Stimulated activated CD8-positive, alpha-beta memory T cell treated with anti-CD3 and anti-CD28 coated beads, Interleukin-12 subunit alpha, Interleukin-12 subunit beta, amount 100 ng/mL, for 24 hours (primary cell): ENCODE measurements at regions not wholly inside any gene's neighbourhood (a gene's known extent, or its start where the extent isn't known, plus 50 kb on each side); places are given as distances from the start of the nearest gene placed in this dataset.
"Not testable (repeated sequence)": the region's sequence is repeated elsewhere in the genome, so short reads cannot be mapped to it uniquely, and the experiment has no call there.

Experiments used
- DNase-seq: peaks from one replicate; pipeline ENCODE4 v3.0.0-alpha.2; 2020; ENCODE audit errors: extremely low read depth

DNA sequence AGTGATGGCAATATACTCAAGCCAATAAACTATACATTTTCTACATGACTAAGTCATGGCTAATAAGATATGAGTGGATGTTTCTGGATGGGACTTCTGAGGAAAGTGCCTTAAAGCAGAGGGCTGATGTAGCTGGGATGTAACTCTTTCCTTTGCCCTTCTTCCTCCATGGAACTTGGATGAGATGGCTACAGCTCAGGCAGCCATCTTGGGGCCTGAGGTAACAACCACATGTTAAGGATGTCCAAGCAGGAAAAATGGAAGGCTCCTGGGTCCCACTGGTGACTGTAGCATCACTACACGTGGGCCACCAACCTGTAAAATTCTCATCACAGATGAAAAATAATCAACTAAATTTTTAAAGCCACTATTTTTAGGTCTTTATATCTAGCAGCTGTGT, 54.4 kb upstream of the GRIP1 start:
- DNase-seq: no peak

- DNase-seq: no peak
These were observed 55.0 kb upstream of the GRIP1 start for GRCh38 chr12:66733839-66734238.

DNA sequence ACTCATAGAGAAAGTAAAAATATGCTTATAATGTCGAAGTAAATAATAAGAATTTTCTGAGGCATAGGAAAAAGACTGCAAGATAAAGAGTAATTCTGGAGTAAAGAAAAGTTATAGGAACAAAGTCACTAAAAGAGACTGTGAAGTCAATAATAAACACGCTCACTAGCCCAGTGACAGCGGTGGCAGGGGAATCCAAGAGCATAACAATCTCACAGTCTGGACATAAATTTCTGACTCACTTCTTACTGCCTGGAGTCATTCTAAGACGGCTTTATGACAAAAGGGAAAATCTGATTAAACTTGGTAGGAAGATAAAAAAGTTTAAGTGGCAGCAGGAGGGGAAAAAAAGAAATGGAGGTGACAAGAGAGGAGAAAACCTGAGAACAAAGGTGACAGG, 56.4 kb upstream of the GRIP1 start:
- DNase-seq: no peak

- no peak for DNase-seq
These were observed 58.1 kb upstream of the GRIP1 start for GRCh38 chr12:66736931-66737330.

DNA sequence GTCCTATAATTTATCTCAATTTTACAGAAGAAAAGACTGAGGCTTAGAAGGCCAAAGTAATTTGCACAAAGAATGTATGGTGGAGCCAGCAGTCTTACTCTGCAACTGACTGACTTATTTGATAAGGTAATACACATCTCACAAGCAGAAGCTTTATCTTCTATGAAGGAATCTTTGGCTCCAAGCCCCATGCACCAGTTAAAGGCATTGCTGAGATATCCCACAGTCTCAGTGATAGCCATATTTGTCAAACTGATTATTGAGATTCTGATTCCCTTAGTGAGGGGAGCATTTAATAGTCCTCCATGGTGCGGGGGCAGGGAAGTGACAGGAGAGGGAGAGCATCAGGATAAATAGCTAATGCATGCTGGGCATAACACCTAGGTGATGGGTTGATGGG, 60.4 kb upstream of the GRIP1 start:
- no peak for DNase-seq

- no peak for DNase-seq
These were observed 61.2 kb upstream of the GRIP1 start for GRCh38 chr12:66739940-66740651.

- DNase-seq: no peak
These were observed 61.9 kb upstream of the GRIP1 start for GRCh38 chr12:66740732-66741131.

DNA sequence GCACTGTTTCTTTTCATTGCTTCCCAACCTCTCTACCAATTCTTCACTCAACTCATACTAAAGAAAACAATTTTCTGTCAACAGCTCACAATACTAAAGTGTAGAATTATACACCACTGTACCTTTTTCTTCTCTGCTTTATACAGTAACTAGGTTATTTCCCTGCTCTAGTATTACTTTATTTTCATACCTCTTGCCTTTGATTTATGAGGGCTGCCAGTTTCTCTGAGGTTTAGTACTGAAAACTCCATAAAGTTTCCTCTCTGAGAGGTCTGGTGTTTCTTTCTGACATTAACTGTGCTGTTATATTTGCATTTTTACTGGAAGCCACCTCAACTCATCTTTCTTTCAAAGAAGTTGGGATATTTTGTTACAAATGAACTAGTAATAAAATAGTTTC, 63.0 kb upstream of the GRIP1 start:
- no peak for DNase-seq

GRCh38 chr12:66742508-66743367, 63.9 kb upstream of the GRIP1 start:
- no peak for DNase-seq

DNA sequence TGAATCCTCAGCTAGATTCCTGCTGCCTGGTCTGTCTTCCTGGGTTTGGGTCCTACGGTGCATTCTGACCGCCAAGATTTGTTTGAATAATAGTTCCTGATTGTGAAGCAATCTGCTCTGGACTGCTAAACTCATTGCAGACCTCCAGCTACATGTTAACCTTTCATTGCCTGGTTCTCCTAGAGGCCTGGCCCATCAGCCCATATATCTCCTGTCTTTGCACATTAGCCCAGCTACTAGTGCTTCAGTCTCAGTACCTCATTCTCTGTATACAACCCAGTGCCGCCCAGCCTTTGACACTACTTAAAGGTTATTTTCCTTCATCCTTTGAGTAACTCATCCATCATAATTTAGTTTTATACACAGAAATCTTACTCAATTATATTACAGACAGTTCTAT, 65.6 kb upstream of the GRIP1 start:
- no peak for DNase-seq

- no peak for DNase-seq
These were observed 66.1 kb upstream of the GRIP1 start for GRCh38 chr12:66744956-66745383.

- DNase-seq: no peak
These were observed 67.8 kb upstream of the GRIP1 start for GRCh38 chr12:66746489-66747201.

DNA sequence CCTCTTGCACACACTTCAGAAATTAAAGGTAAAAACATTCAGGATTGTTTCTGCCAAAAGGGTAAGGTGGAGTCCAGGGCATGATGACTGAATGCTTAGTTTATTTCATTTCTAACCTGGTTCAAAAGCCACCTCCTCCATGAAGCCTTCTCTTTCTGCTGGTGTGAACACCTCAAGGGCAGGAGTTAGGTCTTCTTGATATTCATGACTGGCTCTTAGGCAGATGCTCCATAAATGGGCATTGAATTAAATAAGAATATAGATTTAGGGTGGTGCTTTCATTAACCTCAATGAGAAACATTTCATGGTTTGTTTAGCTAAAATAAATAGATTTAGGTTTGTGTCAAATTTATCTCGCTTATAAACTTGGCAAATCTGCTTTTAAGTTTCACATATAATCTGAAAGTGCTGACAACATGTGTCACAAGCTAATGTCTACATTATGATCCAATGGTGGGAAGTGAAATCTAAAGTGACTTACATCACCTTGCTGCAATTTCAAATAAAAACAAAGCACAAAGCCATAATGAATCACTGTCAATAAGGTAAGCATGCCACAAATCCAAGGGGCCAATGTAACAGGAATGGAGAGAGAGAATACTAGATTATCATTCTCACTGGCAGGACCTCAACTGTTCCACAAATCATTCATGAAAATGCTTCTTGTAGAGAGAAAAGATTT, 72.7 kb upstream of the GRIP1 start:
- no peak for DNase-seq

GRCh38 chr12:66753810-66754209, 74.9 kb upstream of the GRIP1 start:
- DNase-seq: no peak

GRCh38 chr12:66755727-66756395, 77.0 kb upstream of the GRIP1 start:
- no peak for DNase-seq

DNA sequence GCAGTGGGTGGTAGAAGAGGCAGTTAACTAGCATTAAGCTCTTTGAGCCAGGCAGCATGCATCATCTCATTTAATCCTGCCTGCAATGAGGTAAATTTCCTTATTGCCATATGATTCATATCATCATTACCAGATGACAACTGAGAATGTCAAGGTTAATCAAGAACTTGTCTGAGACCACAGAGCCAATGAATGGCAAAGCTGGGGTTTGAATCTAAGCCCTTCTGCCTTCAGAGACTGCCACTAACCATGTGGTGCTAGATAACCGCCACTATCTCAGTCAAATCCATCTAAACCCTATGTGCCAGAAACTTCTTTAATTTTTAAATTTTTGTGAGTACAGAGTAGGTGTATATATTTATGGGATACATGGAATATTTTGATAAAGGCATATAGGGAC, 77.8 kb upstream of the GRIP1 start:
- no peak for DNase-seq

DNA sequence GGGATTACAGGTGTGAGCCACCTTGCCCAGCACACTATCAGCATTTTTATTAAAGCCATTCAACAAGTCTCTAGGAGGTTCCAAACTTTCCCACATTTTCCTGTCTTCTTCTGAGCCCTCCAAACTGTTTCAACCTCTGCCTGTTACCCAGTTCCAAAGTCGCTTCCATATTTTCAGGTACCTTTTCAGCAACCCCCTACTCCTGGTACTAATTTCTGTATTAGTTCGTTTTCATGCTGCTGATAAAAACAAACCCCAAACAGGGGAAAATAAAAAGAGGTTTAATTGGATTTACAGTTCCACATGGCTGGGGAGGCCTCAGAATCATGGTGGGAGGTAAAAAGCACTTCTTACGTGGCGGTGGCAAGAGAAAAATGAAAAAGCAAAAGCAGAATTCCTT, 81.2 kb upstream of the GRIP1 start:
- not testable (repeated sequence) for DNase-seq

DNA sequence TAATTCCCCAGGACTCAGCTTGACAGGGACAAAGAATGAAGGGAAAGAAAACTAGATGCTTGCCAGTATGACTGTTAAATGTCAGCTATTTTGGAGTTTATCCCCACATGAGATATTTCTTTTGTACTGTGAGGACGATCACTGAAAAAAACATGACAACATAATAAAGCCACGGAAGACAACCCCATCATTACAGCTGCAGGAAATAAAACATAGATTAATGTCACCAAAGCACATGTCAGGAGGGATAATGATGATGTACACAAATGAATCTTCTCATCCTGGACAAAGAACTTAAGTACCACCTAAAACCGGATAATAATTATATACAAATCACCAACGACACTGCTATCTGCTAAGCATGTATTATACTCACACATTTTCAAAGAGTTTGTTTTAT, 84.6 kb upstream of the GRIP1 start:
- DNase-seq: no peak

GRCh38 chr12:66765204-66765603, 86.3 kb upstream of the GRIP1 start:
- DNase-seq: no peak

GRCh38 chr12:66767536-66767935, 88.7 kb upstream of the GRIP1 start:
- DNase-seq: no peak

DNA sequence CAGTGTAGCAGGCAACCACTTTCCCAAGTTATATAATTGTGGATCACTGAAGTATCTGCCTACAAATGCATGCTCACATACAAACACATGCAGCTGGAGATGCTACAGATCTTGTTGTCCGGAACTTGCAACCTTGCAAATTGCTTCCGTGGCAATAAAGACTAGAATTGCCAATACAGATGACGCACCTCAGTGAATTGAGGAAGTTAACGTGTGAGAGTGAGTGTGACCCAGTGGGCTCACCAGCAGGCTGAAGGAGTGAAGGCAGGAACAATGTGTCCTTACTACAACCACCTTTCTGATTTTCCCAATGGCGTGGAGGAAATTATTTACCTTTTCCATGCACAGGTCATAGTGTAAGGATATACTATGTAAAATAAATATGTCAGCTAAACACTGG, 89.4 kb upstream of the GRIP1 start:
- no peak for DNase-seq

DNA sequence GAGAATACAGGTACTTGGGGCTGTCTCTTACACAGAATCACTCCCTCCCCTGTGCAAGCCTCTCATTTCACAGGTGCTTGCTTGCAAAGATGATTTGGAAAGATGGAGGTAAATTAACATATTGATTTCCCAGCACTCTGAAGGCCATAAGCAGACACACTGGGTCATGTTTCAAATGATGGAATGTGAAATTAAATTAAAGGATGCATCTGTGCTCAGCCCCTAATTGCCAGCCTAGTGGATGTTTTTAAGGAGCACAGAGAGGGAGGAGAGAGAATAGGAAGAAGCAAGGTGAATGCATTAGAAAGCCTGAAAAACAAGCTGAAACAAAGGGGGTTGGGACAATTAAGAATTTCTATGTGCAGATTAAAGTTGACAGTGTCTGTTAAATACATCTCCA, 96.1 kb upstream of the GRIP1 start:
- no peak for DNase-seq
